AG08395 (cell line): ENCODE measurements at regions not wholly inside any gene's neighbourhood (a gene's known extent, or its start where the extent isn't known, plus 50 kb on each side); places are given as distances from the start of the nearest gene placed in this dataset.
"Not testable (repeated sequence)": the region's sequence is repeated elsewhere in the genome, so short reads cannot be mapped to it uniquely, and the experiment has no call there.

Experiments
- DNase-seq: peaks from one replicate; pipeline ENCODE4 v3.0.0; 2012; ENCODE audit warnings: mixed read lengths, low spot score

DNA sequence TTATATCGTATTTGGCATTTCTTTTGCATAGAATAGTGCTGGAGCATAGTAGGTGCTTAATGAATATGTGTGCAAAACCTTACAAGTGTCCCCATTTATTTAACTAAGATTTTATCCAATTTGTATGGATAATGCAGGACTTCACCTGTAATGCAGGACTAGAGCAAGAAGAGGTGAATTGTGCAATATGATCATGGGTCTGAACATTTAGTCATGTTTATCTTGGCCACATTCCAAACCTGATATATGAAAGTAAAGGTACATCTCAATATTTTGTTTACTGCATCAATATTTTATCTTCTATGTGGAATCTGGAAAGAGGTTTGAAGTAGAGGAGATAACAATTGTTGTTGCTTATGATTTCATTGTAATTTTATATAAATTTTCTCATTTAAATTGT, 1626.7 kb upstream of the B3GALT2 start:
- DNase-seq: no peak

DNA sequence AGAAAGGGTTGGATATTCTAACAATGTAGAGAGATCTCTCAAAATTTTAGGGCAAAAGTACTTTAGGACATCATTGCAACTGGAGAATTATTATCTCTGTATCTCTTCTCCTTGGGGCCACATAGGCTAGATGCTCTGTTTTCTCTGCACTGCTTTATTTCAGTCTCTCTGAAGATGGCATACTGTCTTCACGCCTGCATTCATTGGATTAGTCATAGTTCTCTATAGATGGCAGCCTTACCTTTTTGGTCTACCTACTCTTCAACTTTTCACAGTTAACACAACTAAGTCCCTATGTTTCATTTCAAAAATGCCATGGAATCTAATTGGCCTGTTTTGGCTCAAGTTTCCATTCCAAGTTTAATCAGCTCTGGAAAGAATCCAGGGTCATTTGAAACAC, 1623.3 kb upstream of the B3GALT2 start:
- no peak for DNase-seq

DNA sequence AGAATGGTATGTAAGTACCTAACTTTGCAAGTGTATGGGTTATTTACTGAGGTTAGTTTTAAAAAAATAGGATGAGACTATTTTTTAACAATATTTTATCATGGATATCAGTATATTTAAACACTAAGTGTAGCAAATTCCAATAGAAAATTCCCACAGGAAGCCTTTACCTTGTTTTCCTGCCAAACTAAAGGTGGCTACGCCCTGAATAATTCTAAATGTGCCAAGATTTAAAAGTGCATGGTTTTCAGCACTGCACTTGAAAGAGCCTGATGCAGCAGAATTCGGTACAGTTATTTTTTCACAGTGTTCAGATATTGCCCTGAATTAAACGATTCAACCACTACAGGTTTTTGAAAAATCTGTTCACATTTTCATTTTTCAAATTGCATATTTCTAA, 1622.8 kb upstream of the B3GALT2 start:
- DNase-seq: no peak

GRCh38 chr1:194807530-194808220, 1621.3 kb upstream of the B3GALT2 start:
- DNase-seq: no peak

GRCh38 chr1:194802572-194802971, 1616.2 kb upstream of the B3GALT2 start:
- no peak for DNase-seq

DNA sequence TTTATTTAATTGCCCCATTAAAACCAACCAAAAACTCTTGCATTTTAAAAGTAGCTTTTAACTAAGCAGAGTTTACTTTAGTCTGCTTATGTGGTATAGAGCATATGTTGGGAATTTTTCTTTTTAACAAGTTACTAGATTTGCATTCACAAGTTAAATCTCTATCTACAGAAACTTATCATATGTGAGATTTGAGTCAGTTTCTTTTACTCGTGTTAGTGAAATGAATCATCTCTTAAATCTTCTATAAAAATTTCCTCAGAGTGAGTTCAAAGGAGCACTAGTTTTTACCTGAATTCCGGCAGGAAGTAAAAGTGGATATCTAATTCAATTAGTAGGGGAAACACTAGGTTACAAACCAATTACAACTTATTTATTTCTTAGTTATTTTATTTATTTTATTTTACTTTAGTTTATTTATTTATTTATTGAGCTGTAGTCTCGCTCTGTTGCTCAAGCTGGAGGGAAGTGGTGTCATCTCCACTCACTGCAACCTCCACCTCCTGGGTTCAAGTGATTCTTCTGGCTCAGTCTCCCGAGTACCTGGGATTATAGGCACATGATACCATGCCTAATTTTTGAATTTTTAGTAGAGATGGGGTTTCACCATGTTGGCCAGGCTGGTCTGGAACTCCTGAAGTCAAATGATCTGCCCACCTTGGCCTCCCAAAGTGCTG, 1609.6 kb upstream of the B3GALT2 start:
- no peak for DNase-seq

DNA sequence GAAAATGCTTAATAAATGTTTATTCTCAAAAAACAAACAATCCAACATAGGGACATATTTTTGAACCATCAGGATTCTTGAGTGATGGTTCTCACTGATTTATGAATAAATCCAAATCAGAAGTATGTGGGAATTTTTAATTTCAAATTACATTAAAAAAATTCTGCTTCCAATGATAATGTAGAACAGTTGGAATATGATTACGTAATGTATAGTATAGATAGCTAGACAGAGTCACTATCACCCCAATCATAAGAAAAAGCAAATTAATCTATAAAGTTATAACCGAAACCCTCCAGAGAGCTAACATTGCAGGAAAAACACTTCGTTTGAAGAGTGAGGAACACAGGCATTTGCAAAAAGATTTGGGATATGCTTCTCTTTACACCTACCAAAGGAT, 1600.6 kb upstream of the B3GALT2 start:
- no peak for DNase-seq

DNA sequence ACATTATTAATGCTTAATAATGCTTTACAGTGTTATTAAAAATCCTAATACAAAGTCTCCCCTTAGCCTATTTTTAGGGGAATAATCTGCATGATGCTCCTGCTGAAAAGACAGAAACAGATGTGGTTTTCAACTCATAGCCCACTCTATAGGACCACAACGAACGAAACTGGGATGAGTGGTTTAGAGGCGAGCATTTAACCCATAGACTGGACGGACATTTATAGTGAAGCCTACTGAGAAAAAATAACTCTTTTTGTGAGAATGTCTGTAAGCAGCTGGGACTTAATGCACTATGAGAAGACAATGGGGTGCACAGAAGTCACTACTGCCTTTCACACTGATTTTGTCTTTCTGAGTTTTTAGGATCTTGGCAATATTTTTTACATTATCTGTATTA, 1599.6 kb upstream of the B3GALT2 start:
- DNase-seq: no peak

- no peak for DNase-seq
These were observed 1590.2 kb upstream of the B3GALT2 start for GRCh38 chr1:194776657-194777056.

DNA sequence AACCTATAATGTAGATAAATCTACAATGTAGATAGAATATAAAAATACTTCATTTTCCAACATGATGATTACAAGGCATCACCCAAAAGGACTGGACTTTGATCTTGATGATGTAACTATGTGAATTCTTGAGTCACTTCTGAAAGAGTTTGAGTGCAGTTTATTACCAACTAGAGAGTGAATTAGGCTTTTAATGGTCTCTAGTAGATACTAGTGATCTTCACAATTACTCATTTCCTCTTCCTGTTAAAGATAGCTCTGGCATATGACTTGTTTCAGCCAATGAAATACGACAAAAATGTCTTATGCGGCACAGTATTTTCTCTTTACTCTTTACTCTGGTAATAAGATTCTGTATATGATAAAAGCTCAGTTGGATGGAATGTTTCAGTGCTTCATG, 1588.1 kb upstream of the B3GALT2 start:
- no peak for DNase-seq

- DNase-seq: no peak
These were observed 1569.0 kb upstream of the B3GALT2 start for GRCh38 chr1:194755241-194755994.

DNA sequence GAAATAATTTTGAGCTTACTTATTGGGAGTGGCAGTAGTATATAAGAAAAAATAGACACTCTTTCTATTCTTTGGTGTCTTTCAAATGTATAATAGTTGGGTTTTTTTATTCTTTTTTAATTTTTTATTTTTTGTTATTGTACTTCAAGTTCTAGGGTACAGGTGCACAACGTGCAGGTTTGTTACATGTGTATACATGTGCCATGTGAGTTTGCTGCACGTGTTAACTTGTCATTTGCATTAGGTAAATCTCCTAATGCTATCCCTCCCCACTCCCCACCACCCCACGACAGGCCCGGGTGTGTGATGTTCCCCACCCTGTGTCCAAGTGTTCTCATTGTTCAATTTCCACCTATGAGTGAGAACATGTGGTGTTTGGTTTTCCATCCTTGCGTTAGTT, 1552.4 kb upstream of the B3GALT2 start:
- DNase-seq: not testable (repeated sequence)

DNA sequence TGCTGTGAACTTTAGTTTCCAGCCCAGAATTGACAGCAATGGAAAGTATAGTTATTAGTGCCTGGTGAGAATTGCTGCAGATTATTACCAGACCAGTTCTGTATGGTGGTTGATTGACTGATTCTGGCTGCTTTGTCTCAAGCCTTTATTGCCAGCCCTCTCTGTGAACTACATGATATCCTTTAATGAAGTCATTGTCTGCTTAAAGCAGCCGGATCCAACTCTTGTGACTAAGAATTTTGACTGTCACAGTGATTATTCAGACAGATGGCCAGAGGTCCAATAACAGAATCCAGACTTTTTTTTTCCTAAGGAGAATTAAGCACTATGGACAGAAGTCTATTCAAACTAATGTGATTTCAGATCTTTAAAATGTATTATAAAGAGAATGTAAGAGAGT, 1548.6 kb upstream of the B3GALT2 start:
- DNase-seq: no peak

DNA sequence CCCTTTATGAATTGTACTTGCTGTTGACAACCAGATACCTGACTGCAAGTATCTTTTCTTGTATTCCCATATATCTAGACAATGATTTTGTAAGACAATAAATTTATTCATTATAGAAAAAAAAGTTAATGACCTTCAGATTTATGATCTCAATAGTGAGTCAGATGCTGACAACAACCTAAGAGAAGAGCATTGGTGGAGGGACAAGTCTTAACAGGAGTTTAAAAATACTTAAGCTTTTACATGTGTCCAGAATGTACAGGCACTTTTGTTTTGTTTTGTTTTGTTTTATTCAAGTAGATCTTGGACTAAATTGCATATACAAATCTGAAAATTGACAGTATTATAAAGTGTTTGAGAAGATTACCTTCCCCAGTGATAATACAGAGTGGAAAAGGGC, 1544.6 kb upstream of the B3GALT2 start:
- no peak for DNase-seq

GRCh38 chr1:194730304-194730703, 1543.9 kb upstream of the B3GALT2 start:
- DNase-seq: no peak

DNA sequence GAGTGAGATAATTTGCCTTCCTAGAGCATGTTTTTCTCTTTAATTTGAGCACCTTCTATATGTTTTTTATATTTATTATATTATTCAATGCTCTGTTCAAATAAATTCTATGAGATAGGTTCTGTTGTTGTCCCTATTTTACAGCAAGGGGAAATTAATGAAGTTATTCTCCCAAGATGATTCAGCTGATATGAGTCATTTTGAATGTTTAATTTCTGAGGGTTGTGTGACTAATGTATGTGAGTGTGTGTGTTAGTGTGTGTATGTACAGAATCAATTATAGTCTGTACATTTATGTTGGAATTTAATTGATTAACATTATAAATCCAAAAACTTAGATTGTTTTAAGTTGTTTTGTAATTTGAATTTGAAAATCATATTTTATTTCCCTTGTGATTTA, 1536.7 kb upstream of the B3GALT2 start:
- DNase-seq: no peak

- no peak for DNase-seq
These were observed 1531.5 kb upstream of the B3GALT2 start for GRCh38 chr1:194717941-194718340.

GRCh38 chr1:194717334-194717733, 1530.9 kb upstream of the B3GALT2 start:
- no peak for DNase-seq

GRCh38 chr1:194710671-194711070, 1524.3 kb upstream of the B3GALT2 start:
- DNase-seq: no peak

- DNase-seq: no peak
These were observed 1523.0 kb upstream of the B3GALT2 start for GRCh38 chr1:194709439-194709838.

GRCh38 chr1:194707074-194707473, 1520.7 kb upstream of the B3GALT2 start:
- no peak for DNase-seq

GRCh38 chr1:194705123-194705854, 1518.9 kb upstream of the B3GALT2 start:
- no peak for DNase-seq

DNA sequence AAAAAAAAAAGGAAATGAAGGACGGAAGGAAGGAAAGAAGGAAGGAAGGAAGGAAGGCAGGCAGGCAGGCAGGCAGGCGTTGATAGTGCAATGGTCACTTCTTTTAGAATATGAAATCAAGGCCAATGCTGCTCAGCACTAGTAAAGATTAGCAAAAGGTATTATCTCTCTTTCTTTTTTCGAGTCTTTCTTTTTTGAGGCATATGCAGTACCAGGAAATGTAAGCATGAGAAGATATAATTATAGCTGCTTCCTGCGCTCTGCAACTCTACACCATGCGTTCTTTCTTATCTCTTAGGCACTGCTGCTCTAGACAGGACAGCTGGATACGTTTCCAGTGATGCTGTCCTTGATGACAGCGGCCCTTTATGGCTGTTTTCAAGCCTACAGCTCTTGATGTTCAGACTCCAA, 1512.5 kb upstream of the B3GALT2 start:
- no peak for DNase-seq
